Neural crest cell (in vitro differentiated cells): ENCODE measurements at regions not wholly inside any gene's neighbourhood (a gene's known extent, or its start where the extent isn't known, plus 50 kb on each side); places are given as distances from the start of the nearest gene placed in this dataset.
A peak's percentile ranks its signal among the peaks of the same experiment; 100 is the strongest.

ENCODE experiments used
- DNase-seq: peaks from one replicate; pipeline ENCODE4 v3.0.0; 2021; ENCODE audit warnings: low read depth, mixed read lengths, low spot score
- H3K27ac Mint-ChIP-seq: one replicate; pipeline ENCODE4 v1.8.0; 2021; ENCODE audit warnings: mild to moderate bottlenecking, mixed read lengths; ENCODE audit not compliant: unreplicated experiment
- H3K27me3 Mint-ChIP-seq: 2 replicates; pipeline ENCODE4 v1.8.0; 2021; ENCODE audit warnings: low read depth, mild to moderate bottlenecking, mixed read lengths
- H3K36me3 Mint-ChIP-seq: 2 replicates; pipeline ENCODE4 v1.8.0; 2021; ENCODE audit warnings: low read depth, mild to moderate bottlenecking, mixed read lengths
- H3K4me1 Mint-ChIP-seq: 2 replicates; pipeline ENCODE4 v1.8.0; 2021; ENCODE audit warnings: mixed read lengths
- H3K4me3 Mint-ChIP-seq: one replicate; pipeline ENCODE4 v1.8.0; 2021; ENCODE audit warnings: mild to moderate bottlenecking, mixed read lengths
- H3K9me3 Mint-ChIP-seq: 2 replicates; pipeline ENCODE4 v1.8.0; 2021; ENCODE audit warnings: mixed read lengths
- CTCF ChIP-seq: fragments of 200-600 bp; sonication (generic); conservative IDR thresholded peaks from 2 replicates; pipeline ENCODE4 v1.5.0; 2021; ENCODE audit warnings: antibody characterized with exemption, mild to moderate bottlenecking

- no peak for DNase-seq
- no peak for TF ChIP-seq CTCF
- Mint-ChIP-seq H3K9me3 (no peaks in the 10 kb centered on the region), H3K4me3 (peak overlapping the region; percentile 44), H3K36me3 (no peaks in the 10 kb centered on the region), H3K27ac (no peak overlapping the region), H3K27me3 (no peaks in the 10 kb centered on the region), H3K4me1 (peaks cover 38% of the 10 kb centered on the region)
Observed at GRCh38 chr1:222931023-222931422, 116.2 kb downstream of the DISP1 start.

GRCh38 chr1:222933273-222933672 is 118.4 kb downstream of the DISP1 start:
- H3K27me3 Mint-ChIP-seq: no peaks in the 10 kb centered on the region
- no peak overlapping the region for H3K4me3 Mint-ChIP-seq
- DNase-seq: no peak
- peaks cover 27% of the 10 kb centered on the region for H3K4me1 Mint-ChIP-seq
- no peaks in the 10 kb centered on the region for H3K36me3 Mint-ChIP-seq
- H3K27ac Mint-ChIP-seq: no peak overlapping the region
- H3K9me3 Mint-ChIP-seq: no peaks in the 10 kb centered on the region
- TF ChIP-seq CTCF: no peak

GRCh38 chr1:222935239-222935900 is 120.5 kb downstream of the DISP1 start:
- Mint-ChIP-seq H3K4me1 (peaks cover 18% of the 10 kb centered on the region), H3K9me3 (no peaks in the 10 kb centered on the region), H3K27me3 (no peaks in the 10 kb centered on the region), H3K27ac (no peak overlapping the region), H3K36me3 (peaks cover 3% of the 10 kb centered on the region), H3K4me3 (no peak overlapping the region)
- no peak for DNase-seq
- no peak for TF ChIP-seq CTCF

GRCh38 chr1:222936042-222936441 is 121.2 kb downstream of the DISP1 start:
- Mint-ChIP-seq H3K27ac (no peak overlapping the region), H3K4me1 (peaks cover 20% of the 10 kb centered on the region), H3K36me3 (peaks cover 3% of the 10 kb centered on the region), H3K4me3 (no peak overlapping the region), H3K27me3 (no peaks in the 10 kb centered on the region), H3K9me3 (no peaks in the 10 kb centered on the region)
- no peak for DNase-seq
- TF ChIP-seq CTCF: no peak

- peaks cover 3% of the 10 kb centered on the region for H3K36me3 Mint-ChIP-seq
- H3K4me3 Mint-ChIP-seq: no peak overlapping the region
- H3K27ac Mint-ChIP-seq: no peak overlapping the region
- H3K27me3 Mint-ChIP-seq: no peaks in the 10 kb centered on the region
- no peaks in the 10 kb centered on the region for H3K9me3 Mint-ChIP-seq
- H3K4me1 Mint-ChIP-seq: peaks cover 16% of the 10 kb centered on the region
- DNase-seq: no peak
- no peak for TF ChIP-seq CTCF
Observed at GRCh38 chr1:222938986-222939385, 124.1 kb downstream of the DISP1 start.
